ENCODE measurements at regions not wholly inside any gene's neighbourhood (a gene's known extent, or its start where the extent isn't known, plus 50 kb on each side); places are given as distances from the start of the nearest gene placed in this dataset.

DNA sequence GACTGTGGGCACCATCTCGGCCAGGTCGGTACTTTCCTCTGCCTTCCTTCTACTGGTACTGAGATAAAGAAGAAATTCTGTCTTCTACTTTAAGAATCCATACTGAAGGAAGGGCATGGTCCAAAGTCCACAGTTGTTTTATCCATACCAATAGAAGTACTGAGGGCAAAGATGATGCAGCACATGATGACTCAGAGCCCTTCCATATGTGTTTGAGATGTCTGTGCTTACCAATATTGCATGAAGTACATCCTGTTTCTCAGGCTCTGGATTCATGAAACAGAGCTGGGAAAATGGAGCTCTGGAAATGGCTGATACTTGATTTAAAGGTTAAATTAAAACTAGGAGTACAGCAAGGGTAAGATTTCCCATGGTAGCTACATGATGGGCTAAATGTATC is 799.9 kb downstream of the NLGN4Y start:
- TF ChIP-seq, protein P1, sequence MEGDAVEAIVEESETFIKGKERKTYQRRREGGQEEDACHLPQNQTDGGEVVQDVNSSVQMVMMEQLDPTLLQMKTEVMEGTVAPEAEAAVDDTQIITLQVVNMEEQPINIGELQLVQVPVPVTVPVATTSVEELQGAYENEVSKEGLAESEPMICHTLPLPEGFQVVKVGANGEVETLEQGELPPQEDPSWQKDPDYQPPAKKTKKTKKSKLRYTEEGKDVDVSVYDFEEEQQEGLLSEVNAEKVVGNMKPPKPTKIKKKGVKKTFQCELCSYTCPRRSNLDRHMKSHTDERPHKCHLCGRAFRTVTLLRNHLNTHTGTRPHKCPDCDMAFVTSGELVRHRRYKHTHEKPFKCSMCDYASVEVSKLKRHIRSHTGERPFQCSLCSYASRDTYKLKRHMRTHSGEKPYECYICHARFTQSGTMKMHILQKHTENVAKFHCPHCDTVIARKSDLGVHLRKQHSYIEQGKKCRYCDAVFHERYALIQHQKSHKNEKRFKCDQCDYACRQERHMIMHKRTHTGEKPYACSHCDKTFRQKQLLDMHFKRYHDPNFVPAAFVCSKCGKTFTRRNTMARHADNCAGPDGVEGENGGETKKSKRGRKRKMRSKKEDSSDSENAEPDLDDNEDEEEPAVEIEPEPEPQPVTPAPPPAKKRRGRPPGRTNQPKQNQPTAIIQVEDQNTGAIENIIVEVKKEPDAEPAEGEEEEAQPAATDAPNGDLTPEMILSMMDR (IDR thresholded peaks at IDR 0.05): no peak
- TF ChIP-seq POLR2A (IDR thresholded peaks at IDR 0.05): no peak
